ENCODE measurements at regions not wholly inside any gene's neighbourhood (a gene's known extent, or its start where the extent isn't known, plus 50 kb on each side); places are given as distances from the start of the nearest gene placed in this dataset.

DNA sequence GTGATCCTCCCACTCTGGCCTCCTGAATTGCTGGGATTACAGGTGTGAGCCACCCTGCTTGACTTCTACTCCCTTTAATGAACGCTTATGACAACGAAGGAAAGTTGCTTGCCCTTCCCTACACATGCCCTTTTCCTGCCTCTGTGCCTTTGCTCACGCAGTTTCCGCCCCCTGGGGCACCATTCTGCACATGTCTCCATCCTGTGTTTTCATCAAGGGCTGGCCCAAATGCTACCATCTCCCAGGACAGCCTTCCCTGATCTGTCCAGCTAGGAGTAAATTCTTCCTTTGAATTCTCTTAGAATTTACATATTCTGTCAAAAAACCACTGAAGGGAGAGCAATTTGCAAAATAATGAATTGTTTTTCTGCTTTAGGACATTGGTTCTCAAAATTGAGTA, 50.0 kb upstream of the KMT2C start:
- Histone ChIP-seq H3F3A (replicated peaks; ENCODE audit: insufficient read depth) (no peaks in the 10 kb centered on the region), H3K4me2 (no peak overlapping the region), H3K9me3 (no peaks in the 10 kb centered on the region), H2AFZ (ENCODE audit: low read depth) (no peak overlapping the region), H3K4me1 (ENCODE audit: control insufficient read depth in 1 of 2, insufficient read depth in 2 of 2, low read depth in 1 of 2, low read length in 1 of 2) (peaks cover 0 to 3% of the 10 kb centered on the region in 2 experiments; a peak in 1 of 4 replicates), H4K20me1 (ENCODE audit: insufficient read depth) (no peaks in the 10 kb centered on the region), H3K27me3 (ENCODE audit: insufficient read depth) (no peaks in the 10 kb centered on the region), H3K9me2 (no peaks in the 10 kb centered on the region), H3K27ac (ENCODE audit: low read depth in 2 of 2, low read length in 1 of 2) (no peak overlapping the region), H3K4me3 (ENCODE audit: low read depth in 2 of 2, low read length in 1 of 2) (no peak overlapping the region), H3K36me3 (replicated peaks in 1 of 2; ENCODE audit: control insufficient read depth in 1 of 2, insufficient read depth in 2 of 2, low read length in 1 of 2) (no peaks in the 10 kb centered on the region), H3K9ac (no peak overlapping the region), H3K79me2 (ENCODE audit: insufficient read depth) (no peaks in the 10 kb centered on the region)
- no peak for DNase-seq
- 60% methylated on average over 4 of the region's 4 CpGs for WGBS (ENCODE audit: low lambda C conversion rate)
- no peak for TF ChIP-seq RCOR1 (IDR thresholded peaks at IDR 0.05; ENCODE audit: low read length)
- TF ChIP-seq, protein P1, sequence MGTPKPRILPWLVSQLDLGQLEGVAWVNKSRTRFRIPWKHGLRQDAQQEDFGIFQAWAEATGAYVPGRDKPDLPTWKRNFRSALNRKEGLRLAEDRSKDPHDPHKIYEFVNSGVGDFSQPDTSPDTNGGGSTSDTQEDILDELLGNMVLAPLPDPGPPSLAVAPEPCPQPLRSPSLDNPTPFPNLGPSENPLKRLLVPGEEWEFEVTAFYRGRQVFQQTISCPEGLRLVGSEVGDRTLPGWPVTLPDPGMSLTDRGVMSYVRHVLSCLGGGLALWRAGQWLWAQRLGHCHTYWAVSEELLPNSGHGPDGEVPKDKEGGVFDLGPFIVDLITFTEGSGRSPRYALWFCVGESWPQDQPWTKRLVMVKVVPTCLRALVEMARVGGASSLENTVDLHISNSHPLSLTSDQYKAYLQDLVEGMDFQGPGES (IDR thresholded peaks at IDR 0.05; ENCODE audit: low read depth, low read length), result no peak
- no peak for TF ChIP-seq SMC3 (IDR thresholded peaks at IDR 0.05; ENCODE audit: low read depth, low read length)
- TF ChIP-seq, protein P2, sequence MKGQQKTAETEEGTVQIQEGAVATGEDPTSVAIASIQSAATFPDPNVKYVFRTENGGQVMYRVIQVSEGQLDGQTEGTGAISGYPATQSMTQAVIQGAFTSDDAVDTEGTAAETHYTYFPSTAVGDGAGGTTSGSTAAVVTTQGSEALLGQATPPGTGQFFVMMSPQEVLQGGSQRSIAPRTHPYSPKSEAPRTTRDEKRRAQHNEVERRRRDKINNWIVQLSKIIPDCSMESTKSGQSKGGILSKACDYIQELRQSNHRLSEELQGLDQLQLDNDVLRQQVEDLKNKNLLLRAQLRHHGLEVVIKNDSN (IDR thresholded peaks at IDR 0.05; ENCODE audit: borderline replicate concordance, low read depth), result no peak
- TF ChIP-seq, protein P3, sequence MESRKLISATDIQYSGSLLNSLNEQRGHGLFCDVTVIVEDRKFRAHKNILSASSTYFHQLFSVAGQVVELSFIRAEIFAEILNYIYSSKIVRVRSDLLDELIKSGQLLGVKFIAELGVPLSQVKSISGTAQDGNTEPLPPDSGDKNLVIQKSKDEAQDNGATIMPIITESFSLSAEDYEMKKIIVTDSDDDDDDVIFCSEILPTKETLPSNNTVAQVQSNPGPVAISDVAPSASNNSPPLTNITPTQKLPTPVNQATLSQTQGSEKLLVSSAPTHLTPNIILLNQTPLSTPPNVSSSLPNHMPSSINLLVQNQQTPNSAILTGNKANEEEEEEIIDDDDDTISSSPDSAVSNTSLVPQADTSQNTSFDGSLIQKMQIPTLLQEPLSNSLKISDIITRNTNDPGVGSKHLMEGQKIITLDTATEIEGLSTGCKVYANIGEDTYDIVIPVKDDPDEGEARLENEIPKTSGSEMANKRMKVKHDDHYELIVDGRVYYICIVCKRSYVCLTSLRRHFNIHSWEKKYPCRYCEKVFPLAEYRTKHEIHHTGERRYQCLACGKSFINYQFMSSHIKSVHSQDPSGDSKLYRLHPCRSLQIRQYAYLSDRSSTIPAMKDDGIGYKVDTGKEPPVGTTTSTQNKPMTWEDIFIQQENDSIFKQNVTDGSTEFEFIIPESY (IDR thresholded peaks at IDR 0.05; ENCODE audit: borderline replicate concordance, low read depth), result no peak
- TF ChIP-seq EP300 (IDR thresholded peaks at IDR 0.05; ENCODE audit: borderline replicate concordance in 1 of 2, low read depth in 1 of 2, low read length in 1 of 2), result no peak
- no peak for TF ChIP-seq POLR2AphosphoS5 (IDR thresholded peaks at IDR 0.05; ENCODE audit: low read depth, low read length)
- no peak for TF ChIP-seq RFX5 (IDR thresholded peaks at IDR 0.05; ENCODE audit: low read length)
- TF ChIP-seq TCF12 (IDR thresholded peaks at IDR 0.05), result no peak
- no peak for TF ChIP-seq SIN3A (IDR thresholded peaks at IDR 0.05; ENCODE audit: borderline replicate concordance, low read depth, low read length)
- TF ChIP-seq, protein P4, sequence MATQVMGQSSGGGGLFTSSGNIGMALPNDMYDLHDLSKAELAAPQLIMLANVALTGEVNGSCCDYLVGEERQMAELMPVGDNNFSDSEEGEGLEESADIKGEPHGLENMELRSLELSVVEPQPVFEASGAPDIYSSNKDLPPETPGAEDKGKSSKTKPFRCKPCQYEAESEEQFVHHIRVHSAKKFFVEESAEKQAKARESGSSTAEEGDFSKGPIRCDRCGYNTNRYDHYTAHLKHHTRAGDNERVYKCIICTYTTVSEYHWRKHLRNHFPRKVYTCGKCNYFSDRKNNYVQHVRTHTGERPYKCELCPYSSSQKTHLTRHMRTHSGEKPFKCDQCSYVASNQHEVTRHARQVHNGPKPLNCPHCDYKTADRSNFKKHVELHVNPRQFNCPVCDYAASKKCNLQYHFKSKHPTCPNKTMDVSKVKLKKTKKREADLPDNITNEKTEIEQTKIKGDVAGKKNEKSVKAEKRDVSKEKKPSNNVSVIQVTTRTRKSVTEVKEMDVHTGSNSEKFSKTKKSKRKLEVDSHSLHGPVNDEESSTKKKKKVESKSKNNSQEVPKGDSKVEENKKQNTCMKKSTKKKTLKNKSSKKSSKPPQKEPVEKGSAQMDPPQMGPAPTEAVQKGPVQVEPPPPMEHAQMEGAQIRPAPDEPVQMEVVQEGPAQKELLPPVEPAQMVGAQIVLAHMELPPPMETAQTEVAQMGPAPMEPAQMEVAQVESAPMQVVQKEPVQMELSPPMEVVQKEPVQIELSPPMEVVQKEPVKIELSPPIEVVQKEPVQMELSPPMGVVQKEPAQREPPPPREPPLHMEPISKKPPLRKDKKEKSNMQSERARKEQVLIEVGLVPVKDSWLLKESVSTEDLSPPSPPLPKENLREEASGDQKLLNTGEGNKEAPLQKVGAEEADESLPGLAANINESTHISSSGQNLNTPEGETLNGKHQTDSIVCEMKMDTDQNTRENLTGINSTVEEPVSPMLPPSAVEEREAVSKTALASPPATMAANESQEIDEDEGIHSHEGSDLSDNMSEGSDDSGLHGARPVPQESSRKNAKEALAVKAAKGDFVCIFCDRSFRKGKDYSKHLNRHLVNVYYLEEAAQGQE (IDR thresholded peaks at IDR 0.05; ENCODE audit: low read depth, low read length), result no peak
- TF ChIP-seq GATA2 (CRISPR knock-in tag; IDR thresholded peaks at IDR 0.05), result no peak
- no peak for TF ChIP-seq FOXJ3 (CRISPR knock-in tag; IDR thresholded peaks at IDR 0.05)
- no peak for TF ChIP-seq TEAD4 (IDR thresholded peaks at IDR 0.05; ENCODE audit: borderline replicate concordance, insufficient read depth)
- TF ChIP-seq YY1 (IDR thresholded peaks at IDR 0.05; ENCODE audit: low read depth), result no peak
- no peak for TF ChIP-seq FOSL2 (IDR thresholded peaks at IDR 0.05; ENCODE audit: borderline replicate concordance, low read depth)
- CTCF ChIA-PET, result no interaction called here
- POLR2A ChIA-PET, result no interaction called here

Data from SK-N-SH (cell line).